ENCODE measurements at regions not wholly inside any gene's neighbourhood (a gene's known extent, or its start where the extent isn't known, plus 50 kb on each side); places are given as distances from the start of the nearest gene placed in this dataset.
A peak's percentile ranks its signal among the peaks of the same experiment; 100 is the strongest.
"Not testable (repeated sequence)": the region's sequence is repeated elsewhere in the genome, so short reads cannot be mapped to it uniquely, and the experiment has no call there.

- no peak for DNase-seq
Measured at GRCh38 chr6:119942078-119942752, 592.7 kb upstream of the MAN1A1 start.

- no peak for DNase-seq
Measured at GRCh38 chr6:119938752-119939151, 589.2 kb upstream of the MAN1A1 start.

- DNase-seq: no peak
Measured at GRCh38 chr6:119934816-119935215, 585.3 kb upstream of the MAN1A1 start.

- no peak for DNase-seq
Measured at GRCh38 chr6:119929121-119929520, 579.6 kb upstream of the MAN1A1 start.

- DNase-seq: not testable (repeated sequence)
Measured at GRCh38 chr6:119924888-119925287, 575.3 kb upstream of the MAN1A1 start.

GRCh38 chr6:119922814-119923213, 573.3 kb upstream of the MAN1A1 start:
- DNase-seq: no peak

GRCh38 chr6:119921491-119922010, 572.0 kb upstream of the MAN1A1 start:
- DNase-seq: no peak

- DNase-seq: no peak
Measured at GRCh38 chr6:119917186-119917585, 567.6 kb upstream of the MAN1A1 start.

GRCh38 chr6:119915971-119916370, 566.4 kb upstream of the MAN1A1 start:
- DNase-seq: no peak

- DNase-seq: no peak
Measured at GRCh38 chr6:119908157-119908556, 558.6 kb upstream of the MAN1A1 start.

- DNase-seq: no peak
Measured at GRCh38 chr6:119902681-119903080, 553.1 kb upstream of the MAN1A1 start.

GRCh38 chr6:119896806-119897205, 547.2 kb upstream of the MAN1A1 start:
- DNase-seq: no peak

GRCh38 chr6:119895626-119896025, 546.1 kb upstream of the MAN1A1 start:
- DNase-seq: no peak

GRCh38 chr6:119894811-119895210, 545.2 kb upstream of the MAN1A1 start:
- no peak for DNase-seq

- no peak for DNase-seq
Measured at GRCh38 chr6:119891644-119892043, 542.1 kb upstream of the MAN1A1 start.

- no peak for DNase-seq
Measured at GRCh38 chr6:119891206-119891605, 541.6 kb upstream of the MAN1A1 start.

- no peak for DNase-seq
Measured at GRCh38 chr6:119890470-119890869, 540.9 kb upstream of the MAN1A1 start.

GRCh38 chr6:119887666-119888065, 538.1 kb upstream of the MAN1A1 start:
- DNase-seq: no peak

GRCh38 chr6:119881416-119881815, 531.9 kb upstream of the MAN1A1 start:
- peak; percentile 18 for DNase-seq

- no peak for DNase-seq
Measured at GRCh38 chr6:119880840-119881239, 531.3 kb upstream of the MAN1A1 start.

- no peak for DNase-seq
Measured at GRCh38 chr6:119879731-119880130, 530.2 kb upstream of the MAN1A1 start.

GRCh38 chr6:119874381-119874780, 524.8 kb upstream of the MAN1A1 start:
- DNase-seq: no peak

GRCh38 chr6:119873107-119873506, 523.5 kb upstream of the MAN1A1 start:
- DNase-seq: no peak

GRCh38 chr6:119871520-119871919, 522.0 kb upstream of the MAN1A1 start:
- no peak for DNase-seq

Measured in fibroblast of skin of back (primary cell).